Astrocyte (in vitro differentiated cells and primary cell): ENCODE measurements at regions not wholly inside any gene's neighbourhood (a gene's known extent, or its start where the extent isn't known, plus 50 kb on each side); places are given as distances from the start of the nearest gene placed in this dataset.
"Not testable (repeated sequence)": the region's sequence is repeated elsewhere in the genome, so short reads cannot be mapped to it uniquely, and the experiment has no call there.

Source experiments
- CTCF ChIP-seq: IDR thresholded peaks from 2 replicates; pipeline ENCODE4 v1.5.1; 2011; ENCODE audit warnings: low read depth, mild to moderate bottlenecking, inconsistent platforms, low read length, moderate library complexity; ENCODE audit not compliant: insufficient read depth
- EZH2 ChIP-seq: IDR thresholded peaks from 2 replicates; pipeline ENCODE4 v1.6.1; 2012; ENCODE audit warnings: mild to moderate bottlenecking, low read length, inconsistent platforms; ENCODE audit not compliant: insufficient read depth

- TF ChIP-seq CTCF, EZH2: not testable (repeated sequence)
Observed at GRCh38 chr11:67911211-67911610, 92.7 kb downstream of the UNC93B1 start.
